Right atrium auricular region (tissue), 2 donors: ENCODE measurements at regions not wholly inside any gene's neighbourhood (a gene's known extent, or its start where the extent isn't known, plus 50 kb on each side); places are given as distances from the start of the nearest gene placed in this dataset.

ENCODE experiments used
- DNase-seq: peaks from one replicate; pipeline ENCODE4 v3.0.0-alpha.2; 2019; ENCODE audit warnings: low spot score
- H3K27ac ChIP-seq, 2 donors: fragments of 200-600 bp; sonication (generic); 1 replicate in 1 of 2; 2 replicates in 1 of 2; pipeline ENCODE4 v1.5.1; 2016 to 2019
- H3K27me3 ChIP-seq, 2 donors: fragments of 200-600 bp; sonication (generic); one replicate each; pipeline versions ENCODE4 v1.5.1 to v1.6.0; 2017 to 2019
- H3K36me3 ChIP-seq: fragments of 200-600 bp; sonication (generic); one replicate; pipeline ENCODE4 v1.5.1; 2016
- H3K4me1 ChIP-seq, 2 donors: fragments of 200-600 bp; sonication (generic); one replicate each; pipeline versions ENCODE4 v1.5.1 to v1.6.0; 2017 to 2019
- H3K4me3 ChIP-seq, 2 donors: fragments of 200-600 bp; sonication (generic); 1 replicate in 1 of 2; 2 replicates in 1 of 2; pipeline ENCODE4 v1.5.1; 2017 to 2019; ENCODE audit warnings: mild to moderate bottlenecking in 1 of 2, moderate library complexity in 1 of 2
- H3K9me3 ChIP-seq, 2 donors: fragments of 200-600 bp; sonication (generic); one replicate each; pipeline ENCODE4 v1.5.1; 2019
- CTCF ChIP-seq, 2 donors: fragments of 200-600 bp; sonication (generic); IDR thresholded peaks; one replicate each; pipeline ENCODE4 v1.5.1; 2019; ENCODE audit warnings: antibody characterized with exemption in 2 of 2

DNA sequence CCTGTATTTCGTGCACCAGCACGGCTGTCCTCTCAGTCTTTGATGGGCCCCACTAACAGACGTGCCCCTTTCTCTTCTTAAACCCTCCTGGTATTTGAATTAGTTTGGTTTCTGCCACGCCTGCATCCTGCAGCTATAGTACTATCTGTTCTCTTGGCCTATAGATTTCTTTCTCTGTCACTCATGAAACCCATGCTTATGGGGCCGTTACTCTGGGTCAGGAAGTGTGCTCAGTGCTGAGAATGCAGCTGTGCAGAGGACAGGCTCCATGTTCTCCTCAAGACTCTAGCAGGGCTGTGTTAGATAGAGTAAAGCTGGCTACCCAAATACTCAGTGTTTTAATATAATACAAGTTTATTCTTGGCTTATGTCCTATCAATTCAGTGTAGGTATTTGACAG, 180.0 kb downstream of the INSIG2 start:
- no peaks in the 10 kb centered on the region for H3K27me3 ChIP-seq
- no peak overlapping the region for H3K4me3 ChIP-seq
- TF ChIP-seq CTCF (IDR thresholded peaks at IDR 0.05) = no peak
- H3K4me1 ChIP-seq = no peaks in the 10 kb centered on the region
- DNase-seq = no peak
- no peaks in the 10 kb centered on the region for H3K36me3 ChIP-seq
- no peak overlapping the region for H3K27ac ChIP-seq
- no peaks in the 10 kb centered on the region for H3K9me3 ChIP-seq

DNA sequence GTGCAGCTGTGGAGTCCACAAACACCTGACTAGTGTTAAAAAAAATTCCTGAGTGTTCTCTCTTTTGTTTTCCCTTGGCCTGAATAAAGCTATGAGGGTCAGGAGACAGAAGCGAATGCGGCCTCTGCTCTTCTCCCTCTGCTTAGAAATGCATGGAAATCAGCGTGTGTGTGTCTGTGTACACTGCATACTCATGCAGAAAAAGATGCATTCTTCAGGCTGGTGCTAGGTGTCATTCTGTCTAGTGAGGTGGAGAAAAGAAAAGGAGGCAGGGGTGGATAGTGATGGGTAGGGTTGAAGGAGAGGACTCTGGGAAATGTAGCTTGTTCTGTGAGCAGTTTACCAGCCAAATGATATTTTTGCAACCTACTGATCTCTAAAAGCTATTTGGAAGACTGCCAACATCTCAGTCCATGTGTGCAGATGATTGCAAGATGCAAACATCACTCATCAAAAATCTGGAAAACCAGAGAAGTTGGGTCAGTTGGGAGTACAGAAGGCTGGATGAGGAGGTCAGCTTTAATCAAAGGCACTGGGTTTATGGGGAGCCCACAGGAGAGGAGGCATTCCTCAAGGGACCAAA, 177.7 kb downstream of the INSIG2 start:
- H3K27me3 ChIP-seq = no peaks in the 10 kb centered on the region
- no peak for DNase-seq
- no peak overlapping the region for H3K27ac ChIP-seq
- TF ChIP-seq CTCF (IDR thresholded peaks at IDR 0.05) = no peak
- no peaks in the 10 kb centered on the region for H3K4me1 ChIP-seq
- no peaks in the 10 kb centered on the region for H3K36me3 ChIP-seq
- H3K4me3 ChIP-seq = no peak overlapping the region
- H3K9me3 ChIP-seq = no peaks in the 10 kb centered on the region

- Histone ChIP-seq H3K9me3 (peaks cover 0 to under 1% of the 10 kb centered on the region in 2 donors), H3K4me3 (no peak overlapping the region), H3K36me3 (no peaks in the 10 kb centered on the region), H3K4me1 (no peaks in the 10 kb centered on the region), H3K27ac (no peak overlapping the region), H3K27me3 (no peaks in the 10 kb centered on the region)
- no peak for TF ChIP-seq CTCF (IDR thresholded peaks at IDR 0.05)
- DNase-seq = no peak
These were observed 176.1 kb downstream of the INSIG2 start for GRCh38 chr2:118264232-118264990.

GRCh38 chr2:118257696-118258095, 169.4 kb downstream of the INSIG2 start:
- Histone ChIP-seq H3K4me3 (no peak overlapping the region), H3K9me3 (peaks cover 0 to 10% of the 10 kb centered on the region in 2 donors), H3K4me1 (no peaks in the 10 kb centered on the region), H3K27me3 (no peaks in the 10 kb centered on the region), H3K36me3 (no peaks in the 10 kb centered on the region), H3K27ac (no peak overlapping the region)
- no peak for TF ChIP-seq CTCF (IDR thresholded peaks at IDR 0.05)
- DNase-seq = no peak

GRCh38 chr2:118255771-118256372, 167.6 kb downstream of the INSIG2 start:
- Histone ChIP-seq H3K27me3 (no peaks in the 10 kb centered on the region), H3K36me3 (no peaks in the 10 kb centered on the region), H3K4me1 (no peaks in the 10 kb centered on the region), H3K27ac (no peak overlapping the region), H3K9me3 (peaks cover 0 to 10% of the 10 kb centered on the region in 2 donors), H3K4me3 (no peak overlapping the region)
- DNase-seq = no peak
- no peak for TF ChIP-seq CTCF (IDR thresholded peaks at IDR 0.05)
